ENCODE measurements at regions not wholly inside any gene's neighbourhood (a gene's known extent, or its start where the extent isn't known, plus 50 kb on each side); places are given as distances from the start of the nearest gene placed in this dataset.

DNA sequence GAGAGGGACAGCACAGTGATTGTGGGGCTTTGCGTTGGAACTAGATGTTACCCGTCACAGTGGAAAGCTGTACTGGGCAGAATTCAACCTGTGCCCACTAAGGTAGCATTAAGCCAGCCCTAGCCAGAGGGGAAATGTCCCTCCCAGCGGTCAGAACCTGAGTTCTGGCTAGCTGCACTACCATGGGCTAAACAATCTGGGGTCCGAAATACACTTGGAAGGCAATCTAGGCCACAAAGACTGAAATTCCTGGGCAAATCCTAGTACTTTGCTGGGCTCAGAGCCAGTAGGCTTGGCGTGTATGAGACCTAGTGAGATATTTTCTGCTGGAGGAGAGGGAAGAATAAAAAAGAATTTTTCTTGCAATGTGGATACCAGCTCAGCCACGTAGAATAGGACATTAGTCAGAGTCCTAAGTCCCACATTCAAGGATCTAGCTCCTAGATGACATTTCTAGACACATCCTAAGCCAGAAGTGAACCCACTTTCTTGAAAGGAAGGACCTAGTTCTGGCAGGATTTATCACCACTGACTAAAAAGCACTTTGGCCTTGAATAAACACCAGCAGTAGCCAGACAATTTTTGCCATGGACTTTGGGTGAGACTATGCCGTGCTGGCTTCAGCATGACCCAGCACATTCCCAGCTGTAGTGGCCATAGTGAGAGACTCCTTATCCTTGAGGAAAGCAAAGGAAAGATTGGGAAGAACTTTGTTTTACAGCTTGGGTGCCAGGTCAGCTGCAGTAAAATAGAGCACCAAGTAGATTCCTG lies 618.0 kb downstream of the BRINP1 start:
- Histone ChIP-seq H3K36me3 (no peaks in the 10 kb centered on the region), H3K9me3 (no peaks in the 10 kb centered on the region), H3K27me3 (no peaks in the 10 kb centered on the region), H3K4me3 (ENCODE audit: low read depth, low read length) (no peak overlapping the region), H3K4me1 (no peaks in the 10 kb centered on the region)
- TF ChIP-seq, protein P1, sequence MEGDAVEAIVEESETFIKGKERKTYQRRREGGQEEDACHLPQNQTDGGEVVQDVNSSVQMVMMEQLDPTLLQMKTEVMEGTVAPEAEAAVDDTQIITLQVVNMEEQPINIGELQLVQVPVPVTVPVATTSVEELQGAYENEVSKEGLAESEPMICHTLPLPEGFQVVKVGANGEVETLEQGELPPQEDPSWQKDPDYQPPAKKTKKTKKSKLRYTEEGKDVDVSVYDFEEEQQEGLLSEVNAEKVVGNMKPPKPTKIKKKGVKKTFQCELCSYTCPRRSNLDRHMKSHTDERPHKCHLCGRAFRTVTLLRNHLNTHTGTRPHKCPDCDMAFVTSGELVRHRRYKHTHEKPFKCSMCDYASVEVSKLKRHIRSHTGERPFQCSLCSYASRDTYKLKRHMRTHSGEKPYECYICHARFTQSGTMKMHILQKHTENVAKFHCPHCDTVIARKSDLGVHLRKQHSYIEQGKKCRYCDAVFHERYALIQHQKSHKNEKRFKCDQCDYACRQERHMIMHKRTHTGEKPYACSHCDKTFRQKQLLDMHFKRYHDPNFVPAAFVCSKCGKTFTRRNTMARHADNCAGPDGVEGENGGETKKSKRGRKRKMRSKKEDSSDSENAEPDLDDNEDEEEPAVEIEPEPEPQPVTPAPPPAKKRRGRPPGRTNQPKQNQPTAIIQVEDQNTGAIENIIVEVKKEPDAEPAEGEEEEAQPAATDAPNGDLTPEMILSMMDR (IDR thresholded peaks at IDR 0.05; ENCODE audit: low read depth, low read length), result no peak
- no peak for DNase-seq

DNA sequence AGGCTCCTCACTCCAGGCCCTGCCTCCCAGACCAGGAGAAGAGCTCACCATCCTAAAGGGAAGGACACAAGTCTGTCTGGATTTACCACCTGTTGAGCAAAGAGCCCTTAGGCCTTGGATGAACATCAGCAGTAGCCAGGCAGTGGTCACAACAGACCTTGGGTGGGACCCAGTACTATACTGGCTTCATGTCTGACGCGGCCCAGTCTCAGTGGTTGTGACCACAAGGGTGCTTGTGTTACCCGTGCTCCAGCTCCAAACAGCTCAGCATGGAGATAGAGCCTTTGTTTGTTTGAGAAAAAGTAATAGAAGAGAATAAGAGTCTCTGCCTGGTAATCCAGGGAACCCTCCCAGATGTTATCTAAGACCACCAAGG lies 617.4 kb downstream of the BRINP1 start:
- DNase-seq, result no peak
- Histone ChIP-seq H3K4me3 (ENCODE audit: low read depth, low read length) (no peak overlapping the region), H3K27me3 (no peaks in the 10 kb centered on the region), H3K4me1 (no peaks in the 10 kb centered on the region), H3K9me3 (no peaks in the 10 kb centered on the region), H3K36me3 (no peaks in the 10 kb centered on the region)
- TF ChIP-seq, protein P1 (IDR thresholded peaks at IDR 0.05; ENCODE audit: low read depth, low read length), result no peak

DNA sequence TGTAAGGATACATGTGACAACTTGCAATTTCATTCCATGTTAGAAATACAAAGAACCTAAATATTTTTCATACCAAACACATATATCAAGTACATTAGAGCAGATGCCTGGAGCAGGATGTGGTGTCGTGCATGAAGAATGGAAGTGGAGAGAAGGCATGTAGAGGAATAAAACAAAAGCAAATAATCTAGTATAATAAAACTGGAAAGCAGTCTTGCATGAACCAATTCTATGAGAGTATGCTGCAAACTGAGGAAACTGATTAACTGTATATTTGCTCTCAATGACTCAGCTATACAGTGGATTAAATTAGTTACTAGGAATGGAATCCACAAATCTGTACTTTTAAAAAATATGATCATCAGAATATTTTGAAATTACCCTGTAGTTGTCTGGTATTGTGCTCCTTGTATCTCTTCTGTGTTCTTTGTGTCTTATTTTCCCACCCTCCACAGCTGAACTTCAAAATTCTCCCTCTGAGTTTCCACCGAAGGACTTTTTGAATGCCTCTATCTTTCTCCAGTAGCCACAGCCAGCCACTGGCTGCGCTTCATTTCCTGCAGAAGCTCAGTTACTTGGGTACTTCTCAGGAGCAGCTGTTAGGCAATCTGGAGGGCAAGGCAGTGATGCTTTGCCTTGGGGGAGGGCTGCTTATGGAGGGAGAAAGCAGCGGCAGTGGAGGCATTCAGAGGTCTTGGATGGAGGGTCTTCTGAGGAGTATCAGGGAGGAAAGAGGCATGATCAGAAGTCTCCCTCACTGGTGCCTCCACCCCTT lies 608.0 kb downstream of the BRINP1 start:
- no peaks in the 10 kb centered on the region for H3K4me1 ChIP-seq
- TF ChIP-seq, protein P1 (IDR thresholded peaks at IDR 0.05; ENCODE audit: low read depth, low read length), result no peak
- no peak overlapping the region for H3K4me3 ChIP-seq (ENCODE audit: low read depth, low read length)
- DNase-seq, result no peak
- no peaks in the 10 kb centered on the region; the same call in 1 of the 2 replicates for H3K9me3 ChIP-seq
- no peaks in the 10 kb centered on the region for H3K36me3 ChIP-seq
- no peaks in the 10 kb centered on the region for H3K27me3 ChIP-seq

DNA sequence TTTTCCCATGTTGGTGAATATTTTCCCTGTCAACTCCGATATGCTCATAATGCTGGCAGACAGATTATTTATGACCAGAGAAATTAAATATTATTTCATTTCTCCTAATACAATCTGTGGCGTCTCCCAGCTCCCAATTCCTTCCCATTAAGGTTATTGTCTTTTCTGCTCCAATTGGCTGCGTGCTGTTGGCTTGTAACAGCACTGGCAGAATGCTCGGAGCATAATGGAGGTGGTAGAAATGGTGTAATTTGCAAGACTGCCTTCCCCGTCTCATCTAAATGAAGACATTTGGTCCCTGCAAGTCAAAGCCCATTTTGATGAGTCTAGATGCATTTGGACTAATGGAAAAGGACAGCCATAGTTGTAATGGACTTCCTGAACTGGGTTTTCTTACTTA lies 601.7 kb downstream of the BRINP1 start:
- Histone ChIP-seq H3K4me3 (ENCODE audit: low read depth, low read length) (no peak overlapping the region), H3K27me3 (no peaks in the 10 kb centered on the region), H3K36me3 (no peaks in the 10 kb centered on the region), H3K4me1 (no peaks in the 10 kb centered on the region), H3K9me3 (no peaks in the 10 kb centered on the region)
- TF ChIP-seq, protein P1 (IDR thresholded peaks at IDR 0.05; ENCODE audit: low read depth, low read length), result no peak
- DNase-seq, result no peak

DNA sequence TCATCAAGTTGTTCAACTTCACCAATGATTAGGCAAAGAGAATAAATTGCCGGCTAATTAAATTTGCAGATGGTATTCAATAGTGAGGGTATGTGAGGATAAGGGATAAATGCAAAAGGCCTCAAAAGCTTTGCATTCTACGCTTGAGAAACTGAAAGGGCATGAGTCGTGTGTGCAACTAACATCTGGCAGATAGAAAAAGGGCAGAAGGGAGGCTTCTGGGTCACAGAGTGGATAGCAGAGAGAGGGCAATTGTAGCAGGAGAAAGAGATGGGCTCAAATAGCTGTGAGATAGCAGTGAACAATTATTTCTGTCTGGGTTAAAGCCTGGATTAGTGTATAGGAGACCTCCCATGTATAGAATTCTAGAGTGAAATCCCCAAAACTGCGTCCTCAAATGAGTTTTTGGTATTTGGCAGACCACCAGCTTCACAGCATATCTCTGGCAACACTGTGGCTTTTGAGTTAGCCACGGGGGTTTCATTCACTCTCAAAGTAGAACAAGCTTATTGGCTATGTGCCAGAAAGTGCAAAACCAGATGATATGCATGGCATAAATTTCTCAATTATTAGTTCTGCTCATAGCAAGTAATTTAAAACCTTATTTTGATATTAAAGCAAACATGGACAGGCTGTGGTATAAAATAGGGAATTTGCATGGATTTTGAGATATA lies 586.3 kb downstream of the BRINP1 start:
- no peak for DNase-seq
- no peaks in the 10 kb centered on the region for H3K27me3 ChIP-seq
- TF ChIP-seq, protein P1 (IDR thresholded peaks at IDR 0.05; ENCODE audit: low read depth, low read length), result no peak
- no peaks in the 10 kb centered on the region for H3K36me3 ChIP-seq
- H3K9me3 ChIP-seq, result no peaks in the 10 kb centered on the region
- H3K4me3 ChIP-seq (ENCODE audit: low read depth, low read length), result no peak overlapping the region
- no peaks in the 10 kb centered on the region for H3K4me1 ChIP-seq

Data from BE2C (cell line).